ENCODE measurements at regions not wholly inside any gene's neighbourhood (a gene's known extent, or its start where the extent isn't known, plus 50 kb on each side); places are given as distances from the start of the nearest gene placed in this dataset.

- TF ChIP-seq CHD7 (IDR thresholded peaks at IDR 0.05; ENCODE audit: insufficient replicate concordance, low read length): no peak
- no peak for TF ChIP-seq EP300 (IDR thresholded peaks at IDR 0.05; ENCODE audit: borderline replicate concordance in 1 of 2, low read depth in 2 of 2, low read length in 2 of 2)
- TF ChIP-seq MAFK (IDR thresholded peaks at IDR 0.05; ENCODE audit: low read depth, low read length): no peak
- TF ChIP-seq FOSL1 (IDR thresholded peaks at IDR 0.05; ENCODE audit: insufficient read depth, low read depth, low read length): no peak
- no peak for TF ChIP-seq CTBP2 (IDR thresholded peaks at IDR 0.05; ENCODE audit: borderline replicate concordance, insufficient read depth, insufficient read length, low read length)
- no peak for TF ChIP-seq CEBPB (IDR thresholded peaks at IDR 0.05; ENCODE audit: low read depth, low read length)
- TF ChIP-seq ATF2 (IDR thresholded peaks at IDR 0.05; ENCODE audit: low read length): no peak
- no peak for TF ChIP-seq RBBP5 (IDR thresholded peaks at IDR 0.05; ENCODE audit: borderline replicate concordance, low read depth, low read length)
Observed at GRCh38 chr4:59698041-59698440, 1502.1 kb upstream of the ADGRL3 start (continued).
